GM12864 (cell line): ENCODE measurements at regions not wholly inside any gene's neighbourhood (a gene's known extent, or its start where the extent isn't known, plus 50 kb on each side); places are given as distances from the start of the nearest gene placed in this dataset.
"Not testable (repeated sequence)": the region's sequence is repeated elsewhere in the genome, so short reads cannot be mapped to it uniquely, and the experiment has no call there.

Experiments used
- DNase-seq: peaks from one replicate; pipeline ENCODE4 v3.0.0-alpha.2; 2011; ENCODE audit warnings: low read depth
- H3K4me3 ChIP-seq: 2 replicates; pipeline ENCODE4 v1.5.1; 2011; ENCODE audit warnings: mild to moderate bottlenecking, low read depth, low read length, control low read depth
- TF ChIP-seq, protein P1 (sequence below): IDR thresholded peaks from 2 replicates; pipeline ENCODE4 v1.5.1; 2011; ENCODE audit warnings: low read depth, mild to moderate bottlenecking, moderate library complexity, low read length, control low read depth, inconsistent platforms; ENCODE audit errors: missing control alignments

DNA sequence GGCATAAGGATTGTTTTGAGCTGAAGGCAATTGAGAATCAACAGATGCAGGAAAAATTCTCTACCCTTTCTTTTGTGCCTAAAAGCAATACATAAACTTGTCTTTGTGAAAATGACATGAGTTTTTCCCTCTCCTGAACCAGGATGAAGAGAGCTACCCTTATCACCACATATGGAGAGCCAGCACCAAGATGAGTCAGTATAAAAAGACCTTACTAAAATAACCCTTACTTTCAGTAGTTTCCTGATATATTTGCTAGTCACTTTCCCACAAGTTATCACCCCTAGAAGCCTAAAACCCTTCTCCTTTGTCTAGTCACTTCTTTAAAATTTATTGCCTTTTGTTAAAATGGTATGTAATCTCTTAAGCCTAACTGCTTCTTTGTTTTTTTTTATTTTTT is 61.9 kb upstream of the ANKRD10 start:
- DNase-seq: no peak
- no peak overlapping the region for H3K4me3 ChIP-seq
- TF ChIP-seq, protein P1, sequence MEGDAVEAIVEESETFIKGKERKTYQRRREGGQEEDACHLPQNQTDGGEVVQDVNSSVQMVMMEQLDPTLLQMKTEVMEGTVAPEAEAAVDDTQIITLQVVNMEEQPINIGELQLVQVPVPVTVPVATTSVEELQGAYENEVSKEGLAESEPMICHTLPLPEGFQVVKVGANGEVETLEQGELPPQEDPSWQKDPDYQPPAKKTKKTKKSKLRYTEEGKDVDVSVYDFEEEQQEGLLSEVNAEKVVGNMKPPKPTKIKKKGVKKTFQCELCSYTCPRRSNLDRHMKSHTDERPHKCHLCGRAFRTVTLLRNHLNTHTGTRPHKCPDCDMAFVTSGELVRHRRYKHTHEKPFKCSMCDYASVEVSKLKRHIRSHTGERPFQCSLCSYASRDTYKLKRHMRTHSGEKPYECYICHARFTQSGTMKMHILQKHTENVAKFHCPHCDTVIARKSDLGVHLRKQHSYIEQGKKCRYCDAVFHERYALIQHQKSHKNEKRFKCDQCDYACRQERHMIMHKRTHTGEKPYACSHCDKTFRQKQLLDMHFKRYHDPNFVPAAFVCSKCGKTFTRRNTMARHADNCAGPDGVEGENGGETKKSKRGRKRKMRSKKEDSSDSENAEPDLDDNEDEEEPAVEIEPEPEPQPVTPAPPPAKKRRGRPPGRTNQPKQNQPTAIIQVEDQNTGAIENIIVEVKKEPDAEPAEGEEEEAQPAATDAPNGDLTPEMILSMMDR: no peak

DNA sequence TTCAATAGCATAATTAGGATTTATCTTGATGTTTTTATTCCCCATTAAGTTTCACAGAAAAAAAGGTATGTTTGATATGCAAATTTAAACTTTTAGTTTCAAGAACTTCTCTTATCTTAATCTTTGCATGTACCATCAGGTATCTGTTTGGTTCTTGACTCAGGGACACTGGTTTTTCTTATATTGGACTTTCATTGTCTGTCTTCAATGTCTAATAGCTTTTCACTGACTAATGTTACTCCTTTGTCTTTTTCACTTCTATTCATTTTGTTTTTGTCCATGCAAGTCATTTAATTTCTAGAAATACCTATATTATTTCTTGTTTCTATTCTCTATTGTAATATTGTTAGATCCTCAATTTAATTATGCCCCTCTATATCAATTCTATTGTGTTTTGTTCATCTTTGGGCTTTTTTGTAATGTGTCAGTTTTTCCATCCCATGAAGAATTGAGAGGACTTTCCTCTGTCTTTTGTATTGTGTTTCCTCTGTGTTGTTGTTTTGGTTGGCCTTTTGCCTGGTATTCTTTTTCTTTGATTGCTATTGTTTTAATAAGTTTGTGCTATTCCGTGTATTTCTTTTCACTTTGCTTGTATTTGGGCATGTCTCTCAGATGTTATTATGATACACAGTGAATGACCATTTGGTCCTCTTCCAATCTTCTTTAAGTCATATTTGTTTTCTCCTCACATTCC is 58.3 kb upstream of the ANKRD10 start:
- no peak for DNase-seq
- H3K4me3 ChIP-seq: no peak overlapping the region
- TF ChIP-seq, protein P1: no peak

DNA sequence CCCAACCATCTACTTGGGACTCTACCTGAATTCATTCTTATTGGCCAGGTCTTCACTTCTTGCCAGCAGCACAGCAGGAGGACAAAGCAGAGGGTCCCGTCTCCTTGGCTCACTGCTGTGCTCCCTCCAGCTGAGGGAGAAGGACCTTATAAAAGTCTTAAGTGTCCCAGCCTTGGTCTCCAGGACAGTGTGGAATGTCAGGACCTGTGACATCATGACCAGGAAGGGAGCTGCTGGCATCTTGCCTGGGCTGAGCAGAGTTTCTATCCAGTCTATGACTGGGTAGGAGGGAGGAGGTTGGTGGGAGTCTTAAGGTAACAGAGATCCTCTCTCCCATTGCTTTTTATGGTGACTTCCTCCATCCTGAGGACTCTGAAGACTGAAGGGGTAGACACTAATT is 56.6 kb upstream of the ANKRD10 start:
- no peak for DNase-seq
- no peak overlapping the region for H3K4me3 ChIP-seq
- TF ChIP-seq, protein P1: no peak

DNA sequence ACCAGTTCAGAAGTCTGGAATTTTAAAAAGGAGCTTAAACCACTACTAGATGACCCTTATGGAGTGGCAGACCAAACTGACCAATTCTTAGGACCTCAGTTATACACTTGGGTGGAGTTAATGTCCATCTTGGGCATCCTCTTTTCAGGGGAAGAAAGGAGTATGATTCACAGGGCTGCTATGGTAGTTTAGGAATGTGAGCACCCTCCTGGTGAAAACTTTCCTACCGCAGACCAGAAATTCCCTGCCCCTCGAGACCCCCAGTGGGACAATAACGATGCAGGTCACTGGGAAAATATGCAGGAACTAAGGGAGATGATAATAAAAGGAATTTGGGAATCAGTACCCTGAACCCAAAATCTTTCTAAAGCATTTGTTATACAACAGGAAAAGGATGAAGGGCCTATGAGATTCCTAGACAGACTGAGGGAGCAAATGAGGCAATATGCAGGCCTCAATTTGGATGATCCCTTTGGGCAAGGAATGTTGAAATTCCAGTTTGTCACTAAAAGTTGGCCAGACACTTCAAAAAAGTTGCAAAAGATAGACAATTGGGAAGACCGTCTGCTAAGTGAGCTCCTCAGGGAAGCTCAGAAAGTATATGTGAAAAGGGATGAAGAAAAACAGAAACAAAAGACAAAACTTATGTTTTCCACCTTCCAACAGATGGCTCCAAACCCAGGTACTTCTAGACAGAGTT is 52.4 kb upstream of the ANKRD10 start:
- not testable (repeated sequence) for DNase-seq, H3K4me3 ChIP-seq

DNA sequence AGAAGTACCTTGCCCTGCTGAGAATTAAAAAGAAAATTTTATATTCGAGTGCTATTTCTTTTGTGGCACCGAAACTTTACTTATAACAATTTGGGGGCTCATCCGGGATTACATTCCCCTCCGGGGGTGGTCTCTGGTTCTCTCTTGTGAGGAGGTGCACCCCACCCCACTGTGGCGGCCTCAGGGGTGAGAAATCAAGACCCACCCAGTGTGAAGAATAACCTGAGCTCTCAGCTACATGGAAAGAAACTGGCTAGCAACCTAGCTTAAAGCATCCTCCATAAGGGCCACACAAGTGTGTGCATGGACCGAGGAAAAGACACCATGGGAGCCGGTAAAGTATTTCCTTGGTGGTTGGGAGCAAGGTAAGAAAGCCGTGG is 50.9 kb upstream of the ANKRD10 start:
- H3K4me3 ChIP-seq: no peak overlapping the region
- no peak for DNase-seq
- TF ChIP-seq, protein P1: no peak

DNA sequence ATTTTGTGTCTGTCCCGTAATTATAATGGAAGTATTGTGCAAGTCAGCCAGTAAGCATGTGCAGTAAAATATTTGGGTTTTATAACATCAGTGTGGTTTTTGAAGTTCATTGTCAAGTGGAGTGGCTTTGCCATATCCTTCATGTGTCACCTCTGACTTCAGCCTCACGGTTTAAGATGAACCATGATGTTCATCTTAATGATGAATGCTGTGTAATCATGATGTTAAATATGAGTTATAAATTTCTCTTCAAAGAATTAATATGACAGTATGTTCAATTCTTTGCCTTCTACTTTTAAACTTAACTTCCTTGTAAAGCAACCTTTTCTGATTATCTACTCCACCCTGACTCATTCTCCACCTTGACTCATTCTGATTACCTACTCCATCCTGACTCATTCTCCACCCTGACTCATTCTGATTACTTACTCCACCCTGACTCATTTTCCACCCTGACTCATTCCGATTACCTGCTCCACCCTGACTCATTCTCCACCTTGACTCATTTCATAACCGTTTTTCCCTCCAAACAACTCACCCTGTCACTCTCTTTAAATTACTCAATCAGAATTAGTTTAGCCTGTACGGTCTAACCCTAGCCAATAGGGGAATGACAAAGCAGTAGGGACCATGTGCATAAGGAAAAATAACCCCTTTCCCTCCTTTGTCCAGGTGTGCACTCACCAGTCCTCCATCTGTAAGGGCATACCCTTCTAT is 50.3 kb upstream of the ANKRD10 start:
- peak; percentile 65 for DNase-seq

More for the DNA sequence above, 50.3 kb upstream of the ANKRD10 start:
- TF ChIP-seq, protein P1: no peak
- no peak overlapping the region for H3K4me3 ChIP-seq
